ENCODE measurements at regions not wholly inside any gene's neighbourhood (a gene's known extent, or its start where the extent isn't known, plus 50 kb on each side); places are given as distances from the start of the nearest gene placed in this dataset.

- TF ChIP-seq CTCF (IDR thresholded peaks at IDR 0.05), result no peak
- no peaks in the 10 kb centered on the region for H3K36me3 Mint-ChIP-seq (ENCODE audit: low read depth)
- no peak overlapping the region for H3K27ac Mint-ChIP-seq
Measured at GRCh38 chr4:184317234-184317918, 99.7 kb upstream of the ENPP6 start.

GRCh38 chr4:184316821-184317220, 99.1 kb upstream of the ENPP6 start:
- Mint-ChIP-seq H3K27me3 (ENCODE audit: low read depth, poor library complexity) (peaks cover 19% of the 10 kb centered on the region), H3K4me3 (no peak overlapping the region), H3K4me1 (no peaks in the 10 kb centered on the region), H3K9me3 (no peaks in the 10 kb centered on the region), H3K27ac (no peak overlapping the region), H3K36me3 (ENCODE audit: low read depth) (no peaks in the 10 kb centered on the region)
- DNase-seq, result no peak
- no peak for TF ChIP-seq CTCF (IDR thresholded peaks at IDR 0.05)

More at GRCh38 chr4:184317234-184317918, 99.7 kb upstream of the ENPP6 start:
- Mint-ChIP-seq H3K4me3 (no peak overlapping the region), H3K4me1 (no peaks in the 10 kb centered on the region), H3K27me3 (ENCODE audit: low read depth, poor library complexity) (peaks cover 19% of the 10 kb centered on the region), H3K9me3 (no peaks in the 10 kb centered on the region)
- DNase-seq, result no peak

GRCh38 chr4:184315675-184316359, 98.1 kb upstream of the ENPP6 start:
- no peak for TF ChIP-seq CTCF (IDR thresholded peaks at IDR 0.05)
- Mint-ChIP-seq H3K36me3 (ENCODE audit: low read depth) (no peaks in the 10 kb centered on the region), H3K4me3 (no peak overlapping the region), H3K9me3 (no peaks in the 10 kb centered on the region), H3K4me1 (no peaks in the 10 kb centered on the region), H3K27me3 (ENCODE audit: low read depth, poor library complexity) (peaks cover 19% of the 10 kb centered on the region), H3K27ac (no peak overlapping the region)
- no peak for DNase-seq

GRCh38 chr4:184313702-184314659, 96.3 kb upstream of the ENPP6 start:
- no peak for DNase-seq
- no peak overlapping the region for H3K27ac Mint-ChIP-seq

GRCh38 chr4:184313058-184313581, 95.4 kb upstream of the ENPP6 start:
- DNase-seq, result no peak
- Mint-ChIP-seq H3K27ac (no peak overlapping the region), H3K27me3 (ENCODE audit: low read depth, poor library complexity) (peaks cover 22% of the 10 kb centered on the region), H3K4me1 (no peaks in the 10 kb centered on the region), H3K9me3 (peaks cover 8% of the 10 kb centered on the region), H3K36me3 (ENCODE audit: low read depth) (no peaks in the 10 kb centered on the region), H3K4me3 (no peak overlapping the region)
- no peak for TF ChIP-seq CTCF (IDR thresholded peaks at IDR 0.05)

More at GRCh38 chr4:184313702-184314659, 96.3 kb upstream of the ENPP6 start:
- no peaks in the 10 kb centered on the region for H3K36me3 Mint-ChIP-seq (ENCODE audit: low read depth)
- H3K9me3 Mint-ChIP-seq, result peaks cover 8% of the 10 kb centered on the region
- H3K4me3 Mint-ChIP-seq, result no peak overlapping the region
- TF ChIP-seq CTCF (IDR thresholded peaks at IDR 0.05), result no peak
- no peaks in the 10 kb centered on the region for H3K4me1 Mint-ChIP-seq
- peaks cover 22% of the 10 kb centered on the region for H3K27me3 Mint-ChIP-seq (ENCODE audit: low read depth, poor library complexity)
